ENCODE measurements at regions not wholly inside any gene's neighbourhood (a gene's known extent, or its start where the extent isn't known, plus 50 kb on each side); places are given as distances from the start of the nearest gene placed in this dataset.
"Not testable (repeated sequence)": the region's sequence is repeated elsewhere in the genome, so short reads cannot be mapped to it uniquely, and the experiment has no call there.

DNA sequence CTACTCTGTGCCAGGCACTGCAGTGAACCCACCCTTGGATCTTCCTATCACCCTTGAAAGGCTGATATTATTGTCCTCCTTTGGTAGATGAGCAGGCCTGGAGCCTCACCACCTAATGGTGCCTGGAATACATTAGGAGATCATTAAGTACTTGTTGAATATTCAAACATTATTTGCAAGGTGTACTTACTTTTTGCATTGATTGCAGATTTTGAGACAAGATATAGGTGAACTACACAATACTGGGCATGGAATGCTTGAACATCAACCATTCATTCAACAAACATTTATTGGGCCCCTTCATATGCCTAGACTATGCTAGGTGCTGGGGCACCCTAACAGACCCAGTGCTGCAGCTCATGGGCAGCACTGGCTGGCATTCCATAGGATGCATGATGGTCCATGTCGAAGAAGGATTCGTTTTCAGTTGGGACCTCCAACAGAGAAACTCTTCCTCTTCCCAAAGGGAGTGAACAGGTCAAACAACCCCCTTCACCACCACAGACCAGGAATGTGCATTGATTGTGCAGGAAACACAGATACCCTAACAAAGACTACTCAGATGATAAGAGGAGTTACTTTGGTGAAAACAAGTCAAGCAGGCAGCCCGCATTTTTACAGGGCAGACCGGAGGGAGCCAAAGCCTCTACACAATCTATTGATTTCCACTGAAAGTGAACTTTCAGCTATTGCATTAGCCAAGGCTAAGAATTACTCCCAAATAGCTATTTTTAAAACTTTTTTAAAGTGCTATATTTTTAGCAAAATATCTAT lies 149.6 kb upstream of the SH3BP4 start:
- no peak for DNase-seq (ENCODE audit: low read depth)

- no peak for DNase-seq (ENCODE audit: low read depth)
Measured at GRCh38 chr2:234797566-234798250, 154.1 kb upstream of the SH3BP4 start.

DNA sequence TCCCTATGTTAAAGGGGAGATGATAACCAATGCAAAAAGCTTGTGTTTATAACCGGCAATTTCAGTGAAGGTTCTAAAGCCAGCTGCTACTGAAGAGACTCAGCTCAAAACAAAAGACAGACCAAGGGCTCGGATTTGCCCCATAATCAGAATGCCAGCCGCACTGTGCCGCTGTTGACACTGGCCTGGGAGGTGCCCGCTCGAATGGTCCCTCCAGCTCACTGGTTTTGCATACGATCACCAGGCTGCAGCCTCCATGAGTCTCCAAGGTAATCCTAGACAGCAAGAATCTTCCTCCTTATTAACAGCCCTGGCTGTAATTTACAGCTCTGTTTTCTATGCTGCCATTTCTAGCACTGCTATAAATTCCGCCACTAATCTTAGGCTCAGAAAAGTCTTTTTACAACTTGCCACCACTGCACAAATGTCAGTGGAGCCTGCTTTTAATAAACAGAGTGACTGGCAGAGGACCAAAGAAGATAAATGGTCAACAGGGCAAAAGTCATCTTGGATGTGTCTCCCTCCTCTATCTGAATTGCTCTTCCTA lies 155.7 kb upstream of the SH3BP4 start:
- DNase-seq (ENCODE audit: low read depth) = no peak

DNA sequence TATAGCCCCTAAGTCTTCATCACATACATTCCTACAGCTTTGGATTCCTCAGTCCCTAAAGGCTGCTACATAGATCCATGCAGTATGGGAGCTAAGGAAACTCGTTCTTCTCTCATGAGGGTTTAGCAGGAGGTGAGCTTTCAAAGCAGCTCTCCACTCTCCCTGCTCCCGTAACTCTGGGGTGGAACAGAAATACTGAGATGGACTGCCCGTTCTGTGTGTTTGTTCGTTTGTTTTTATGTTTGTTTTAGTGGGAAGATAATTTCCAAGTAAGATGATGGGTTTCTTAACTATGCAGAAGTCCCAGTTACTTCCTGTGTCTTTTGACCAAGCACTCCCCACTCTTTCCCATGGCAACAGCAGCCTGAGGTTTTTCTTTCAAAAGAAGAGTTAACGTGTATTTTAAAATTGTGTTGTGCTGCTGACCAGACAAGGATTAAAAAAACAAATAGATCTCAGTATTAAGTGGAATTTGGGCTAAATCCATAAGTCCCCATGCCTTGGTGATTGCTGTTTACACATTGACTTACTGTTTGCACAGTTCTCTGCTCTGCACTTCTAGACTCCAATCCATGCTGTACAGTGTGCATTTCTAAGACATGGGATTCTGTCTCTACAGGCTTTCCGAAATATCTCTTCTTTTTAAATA lies 156.4 kb upstream of the SH3BP4 start:
- no peak for DNase-seq (ENCODE audit: low read depth)

DNA sequence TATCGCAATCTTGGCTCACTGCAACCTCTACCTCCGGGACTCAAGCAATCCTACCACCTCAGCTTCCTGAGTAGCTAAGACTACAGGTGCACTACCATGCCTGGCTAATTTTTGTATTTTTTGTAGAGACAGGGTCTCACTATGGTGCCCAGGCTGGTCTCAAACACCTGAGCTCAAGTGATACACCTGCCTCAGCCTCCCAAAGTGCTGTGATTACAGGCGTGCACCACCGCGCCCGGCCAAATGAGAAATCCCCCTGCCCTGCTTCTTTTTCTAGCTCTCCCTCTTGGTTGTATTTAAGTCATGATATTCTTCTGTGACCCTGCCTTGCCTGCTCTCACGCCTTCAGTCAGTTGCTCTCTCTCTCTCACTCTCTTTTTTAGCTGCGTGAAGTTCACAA lies 157.0 kb upstream of the SH3BP4 start:
- no peak for DNase-seq (ENCODE audit: low read depth)

GRCh38 chr2:234793212-234793785 lies 158.5 kb upstream of the SH3BP4 start:
- no peak for DNase-seq (ENCODE audit: low read depth)

DNA sequence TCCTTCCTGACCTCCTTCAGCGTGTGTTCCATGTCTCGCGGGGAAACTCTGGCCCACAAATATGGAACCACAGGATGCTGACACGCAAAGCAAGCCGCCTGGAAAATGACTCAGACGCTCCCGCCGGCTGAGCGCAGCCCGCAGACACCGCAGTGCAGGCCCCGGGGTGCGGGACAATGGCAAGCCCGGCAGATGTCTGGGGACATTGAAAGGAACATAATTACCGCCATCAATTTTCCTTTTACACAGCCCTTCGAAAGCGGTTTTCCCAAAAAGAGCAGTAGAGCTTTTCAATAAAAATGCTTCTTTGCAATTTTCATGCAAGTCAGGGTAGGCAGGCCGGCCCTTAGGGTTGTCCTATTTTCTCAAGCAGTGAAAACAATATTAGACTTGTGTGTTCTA lies 159.2 kb upstream of the SH3BP4 start:
- no peak for DNase-seq (ENCODE audit: low read depth)

- DNase-seq (ENCODE audit: low read depth) = not testable (repeated sequence)
Measured at GRCh38 chr2:234792096-234792495, 159.7 kb upstream of the SH3BP4 start.

DNA sequence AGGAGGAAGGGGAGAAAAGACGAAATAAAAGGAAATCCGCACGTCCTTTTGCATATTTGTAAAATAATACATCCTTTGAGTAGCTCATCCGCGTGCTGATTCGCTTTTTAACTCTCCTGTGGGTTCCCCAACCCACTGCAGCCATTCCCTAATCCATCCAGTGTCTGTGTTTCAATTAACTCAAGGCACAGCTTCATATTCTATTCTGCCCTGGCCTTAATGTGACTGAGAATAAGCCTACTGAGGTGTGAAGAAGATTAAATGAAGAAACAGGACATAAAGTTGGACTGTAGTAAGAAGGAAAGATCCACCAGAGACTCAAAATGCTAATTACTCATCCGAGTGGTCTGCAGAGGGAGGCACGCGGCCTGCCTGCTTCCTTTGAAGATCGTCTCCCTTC lies 161.4 kb upstream of the SH3BP4 start:
- DNase-seq (ENCODE audit: low read depth) = no peak

DNA sequence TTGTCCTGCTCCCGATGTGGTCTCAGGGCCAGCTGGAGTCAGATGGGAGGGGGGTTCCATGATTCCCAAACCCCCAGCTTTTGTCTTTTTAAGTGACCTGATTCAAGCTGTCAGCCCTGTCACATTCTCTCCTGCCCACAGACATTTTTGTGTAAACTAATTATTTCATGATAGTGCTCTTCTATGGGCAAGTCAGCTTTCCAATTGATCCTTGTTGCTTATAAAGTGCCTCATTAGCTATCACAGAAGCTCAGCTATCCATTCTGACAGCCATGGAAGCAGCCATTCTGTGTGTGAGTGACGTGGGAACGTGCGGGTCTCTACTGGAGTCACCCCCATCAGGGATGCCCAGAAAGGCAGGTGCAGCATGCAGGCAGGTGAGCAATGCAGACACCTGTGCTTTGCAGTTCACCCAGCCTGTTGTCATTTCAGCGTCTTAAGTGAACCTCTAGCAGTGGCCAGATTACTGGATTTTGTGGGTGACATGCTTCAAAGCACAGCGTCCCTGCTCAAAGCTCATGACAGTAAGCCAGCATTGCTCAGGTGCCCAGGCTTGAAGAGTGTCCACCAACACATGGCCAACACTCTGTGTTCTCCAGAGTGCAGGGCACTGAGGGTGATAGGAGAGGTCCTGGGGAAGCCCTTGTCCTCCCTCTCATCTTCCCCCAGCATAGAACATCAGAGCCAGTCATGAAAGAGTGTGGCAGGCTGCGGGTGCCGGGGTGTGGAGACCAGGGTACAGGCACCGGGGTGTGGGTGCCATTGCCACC lies 162.1 kb upstream of the SH3BP4 start:
- DNase-seq (ENCODE audit: low read depth) = no peak

DNA sequence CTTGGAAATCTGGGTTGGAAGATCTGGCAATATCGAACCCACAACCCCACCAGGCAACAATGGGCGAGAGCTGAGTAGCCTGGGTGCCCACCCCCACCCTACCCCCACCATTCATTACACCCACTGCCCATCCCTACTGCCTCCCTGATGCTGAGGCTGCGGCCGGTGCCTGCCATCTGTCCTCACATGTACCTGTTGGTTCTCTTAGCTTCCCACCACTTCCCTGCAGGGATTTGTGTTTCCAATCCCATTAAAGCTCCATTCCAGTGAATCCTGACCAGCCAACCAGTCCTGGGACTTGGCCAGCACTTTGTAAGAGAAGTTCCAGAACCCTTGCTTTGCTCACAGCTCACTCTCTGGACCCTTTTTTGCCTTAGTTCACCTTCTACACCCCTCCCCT lies 163.0 kb upstream of the SH3BP4 start:
- DNase-seq (ENCODE audit: low read depth) = no peak

DNA sequence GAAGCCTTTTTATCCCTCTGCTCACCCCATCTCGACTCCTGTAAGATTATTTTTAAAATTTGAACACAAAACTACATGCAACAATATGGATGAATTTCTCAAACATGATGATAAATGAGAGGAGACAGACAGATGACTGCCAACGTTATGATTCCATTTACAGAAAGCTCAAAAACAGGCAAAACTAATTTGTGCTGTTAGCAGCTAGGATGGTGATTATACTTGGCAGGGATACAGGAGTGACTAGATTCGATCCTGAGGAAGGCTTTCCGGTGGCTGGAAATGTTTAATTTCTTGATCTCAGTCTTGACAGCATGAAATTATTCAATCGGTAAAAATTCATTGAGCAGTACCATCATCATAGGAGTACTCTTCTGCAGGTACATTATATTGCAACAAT lies 163.4 kb upstream of the SH3BP4 start:
- DNase-seq (ENCODE audit: low read depth) = no peak

- no peak for DNase-seq (ENCODE audit: low read depth)
Measured at GRCh38 chr2:234787114-234787513, 164.7 kb upstream of the SH3BP4 start.

DNA sequence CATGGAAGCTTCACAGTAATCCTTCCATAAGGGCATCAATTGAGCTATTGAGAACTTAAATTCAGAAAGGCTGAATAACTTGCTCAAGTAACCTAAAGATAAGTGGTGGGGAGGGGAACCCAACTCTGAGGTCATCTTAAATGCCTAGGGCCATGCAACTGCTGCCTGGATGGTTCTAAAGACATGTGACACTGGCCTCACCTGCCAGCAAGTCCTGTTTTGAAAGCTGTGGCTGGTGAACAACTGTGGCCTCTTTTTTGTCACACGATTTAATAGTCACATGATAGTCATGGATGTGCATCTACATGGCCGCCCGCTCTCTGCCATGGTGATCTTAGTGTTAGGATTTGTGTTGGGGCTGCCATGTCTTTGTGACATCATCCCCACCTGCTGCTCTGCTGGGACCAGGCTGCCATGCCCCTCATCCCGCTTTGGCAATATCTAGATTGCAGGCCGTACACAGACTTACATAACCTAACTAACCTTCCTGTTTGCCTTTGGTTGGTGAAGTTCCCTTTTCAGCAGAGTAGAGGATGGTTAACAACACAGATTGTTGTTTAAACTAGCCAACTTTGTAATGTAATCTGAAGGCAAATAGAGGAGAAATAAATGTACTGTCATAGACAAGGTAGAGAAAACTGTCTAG lies 177.9 kb upstream of the SH3BP4 start:
- no peak for DNase-seq (ENCODE audit: low read depth)

DNA sequence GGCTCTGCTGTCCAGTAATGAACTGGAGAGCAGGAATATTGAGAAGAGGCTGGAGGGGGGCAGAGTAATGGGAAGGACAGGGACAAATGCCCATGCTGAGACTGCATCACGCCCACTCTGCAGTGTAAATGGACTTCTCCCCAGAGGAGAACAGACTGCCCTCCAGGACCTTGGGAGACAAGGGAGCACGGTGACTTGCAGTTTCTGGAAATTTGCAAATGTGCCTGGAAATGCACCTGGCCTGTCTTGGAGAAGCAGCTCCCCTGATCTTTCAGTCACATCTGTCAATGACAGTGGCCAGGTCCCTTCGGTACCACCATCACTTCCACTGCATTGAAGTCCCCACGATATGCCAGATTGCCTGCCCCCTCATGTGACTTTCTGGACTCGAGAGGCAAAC lies 178.7 kb upstream of the SH3BP4 start:
- no peak for DNase-seq (ENCODE audit: low read depth)

GRCh38 chr2:234772733-234773060 lies 179.1 kb upstream of the SH3BP4 start:
- no peak for DNase-seq (ENCODE audit: low read depth)

- no peak for DNase-seq (ENCODE audit: low read depth)
Measured at GRCh38 chr2:234771980-234772732, 179.7 kb upstream of the SH3BP4 start.

DNA sequence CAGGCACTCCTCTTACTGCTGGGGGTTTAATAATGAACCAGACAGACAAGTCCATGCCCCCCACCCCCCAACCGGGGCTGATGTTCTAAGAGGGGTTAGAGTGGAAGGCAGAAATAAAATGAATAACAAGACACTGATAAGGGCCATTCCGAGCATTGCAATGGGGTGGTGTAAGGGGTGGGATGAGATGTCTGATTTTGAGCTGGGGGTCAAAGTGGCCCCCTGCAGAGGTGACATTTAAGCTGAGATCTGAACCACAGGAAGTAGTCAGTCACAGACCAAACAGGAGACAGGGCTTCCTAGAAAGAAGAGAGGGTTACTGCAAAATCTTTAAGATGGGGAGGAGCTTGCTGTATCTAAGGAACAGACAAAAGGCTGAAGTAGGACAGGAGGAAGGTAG lies 180.6 kb upstream of the SH3BP4 start:
- no peak for DNase-seq (ENCODE audit: low read depth)

GRCh38 chr2:234770715-234771141 lies 181.1 kb upstream of the SH3BP4 start:
- DNase-seq (ENCODE audit: low read depth) = no peak

- DNase-seq (ENCODE audit: low read depth) = no peak
Measured at GRCh38 chr2:234770031-234770506, 181.7 kb upstream of the SH3BP4 start.

Measured in HS-27A (cell line).